Astrocyte of the spinal cord (primary cell): ENCODE measurements at regions not wholly inside any gene's neighbourhood (a gene's known extent, or its start where the extent isn't known, plus 50 kb on each side); places are given as distances from the start of the nearest gene placed in this dataset.

Experiments used
- DNase-seq: peaks from one replicate; pipeline ENCODE4 v3.0.0; 2011; ENCODE audit warnings: low read depth, low spot score
- H3K4me3 ChIP-seq: 2 replicates; pipeline ENCODE4 v1.5.1; 2011; ENCODE audit warnings: low read depth, mild to moderate bottlenecking, low read length, moderate library complexity
- CTCF ChIP-seq: IDR thresholded peaks from 2 replicates; pipeline ENCODE4 v1.5.1; 2012; ENCODE audit warnings: low read depth, mild to moderate bottlenecking, low read length, inconsistent platforms
- in situ Hi-C: cut with HindIII; loops from 2 replicates; pipeline ENCODE4 v1.10.0; 2017; ENCODE audit warnings: low sequenced_read_pairs

- in situ Hi-C loops: no loop called here
- TF ChIP-seq CTCF: no peak
- H3K4me3 ChIP-seq: no peak overlapping the region
- no peak for DNase-seq
Measured at GRCh38 chr10:2979306-2979705, 88.0 kb upstream of the PFKP start.

- in situ Hi-C loops: no loop called here
- H3K4me3 ChIP-seq: no peak overlapping the region
- DNase-seq: no peak
- no peak for TF ChIP-seq CTCF
Measured at GRCh38 chr10:2978574-2979273, 88.6 kb upstream of the PFKP start.

GRCh38 chr10:2978111-2978510 is 89.2 kb upstream of the PFKP start:
- H3K4me3 ChIP-seq: no peak overlapping the region
- in situ Hi-C loops: no loop called here
- TF ChIP-seq CTCF: peak; percentile 58
- peak; percentile 75 for DNase-seq

GRCh38 chr10:2974503-2975207 is 92.7 kb upstream of the PFKP start:
- in situ Hi-C loops: no loop called here
- no peak overlapping the region for H3K4me3 ChIP-seq
- TF ChIP-seq CTCF: no peak
- DNase-seq: no peak

- in situ Hi-C loops: no loop called here
- no peak for DNase-seq
- H3K4me3 ChIP-seq: no peak overlapping the region
- no peak for TF ChIP-seq CTCF
Measured at GRCh38 chr10:2974083-2974482, 93.3 kb upstream of the PFKP start.

- TF ChIP-seq CTCF: no peak
- no peak for DNase-seq
- in situ Hi-C loops: no loop called here
Measured at GRCh38 chr10:2972810-2973209, 94.5 kb upstream of the PFKP start.

More at GRCh38 chr10:2972810-2973209, 94.5 kb upstream of the PFKP start:
- H3K4me3 ChIP-seq: no peak overlapping the region
